ENCODE measurements at regions not wholly inside any gene's neighbourhood (a gene's known extent, or its start where the extent isn't known, plus 50 kb on each side); places are given as distances from the start of the nearest gene placed in this dataset.
"Not testable (repeated sequence)": the region's sequence is repeated elsewhere in the genome, so short reads cannot be mapped to it uniquely, and the experiment has no call there.

GRCh38 chr6:86148586-86148985 is 505.9 kb upstream of the SYNCRIP start:
- H3K36me3 Mint-ChIP-seq = no peaks in the 10 kb centered on the region
- DNase-seq (ENCODE audit: low spot score in 2 of 2) = no peak
- H3K27ac Mint-ChIP-seq = no peak overlapping the region
- H3K9me3 Mint-ChIP-seq = peaks cover 0 to 3% of the 10 kb centered on the region in 2 donors
- no peak for ATAC-seq

GRCh38 chr6:86147859-86148258 is 505.2 kb upstream of the SYNCRIP start:
- peaks cover 0 to 3% of the 10 kb centered on the region in 2 donors for H3K9me3 Mint-ChIP-seq
- DNase-seq (ENCODE audit: low spot score in 2 of 2) (no peak), ATAC-seq (no peak)
- no peak overlapping the region for H3K27ac Mint-ChIP-seq
- H3K36me3 Mint-ChIP-seq = no peaks in the 10 kb centered on the region

- DNase-seq (ENCODE audit: low spot score in 2 of 2) (no peak), ATAC-seq (no peak)
Observed at GRCh38 chr6:86147311-86147710, 504.6 kb upstream of the SYNCRIP start.

GRCh38 chr6:86146751-86147150 is 504.1 kb upstream of the SYNCRIP start:
- not testable (repeated sequence) for H3K27ac Mint-ChIP-seq; H3K36me3 Mint-ChIP-seq; ATAC-seq; H3K9me3 Mint-ChIP-seq; DNase-seq (ENCODE audit: low spot score in 2 of 2)

More at GRCh38 chr6:86147311-86147710, 504.6 kb upstream of the SYNCRIP start:
- peaks cover 0 to 3% of the 10 kb centered on the region in 2 donors for H3K9me3 Mint-ChIP-seq
- H3K27ac Mint-ChIP-seq = no peak overlapping the region
- H3K36me3 Mint-ChIP-seq = no peaks in the 10 kb centered on the region

- no peak overlapping the region for H3K27ac Mint-ChIP-seq
- no peak for ATAC-seq
- H3K9me3 Mint-ChIP-seq = peaks cover 9% of the 10 kb centered on the region in 2 donors
- no peak for DNase-seq (ENCODE audit: low spot score in 2 of 2)
- H3K36me3 Mint-ChIP-seq = no peaks in the 10 kb centered on the region
Observed at GRCh38 chr6:86142326-86142725, 499.6 kb upstream of the SYNCRIP start.

- H3K36me3 Mint-ChIP-seq = no peaks in the 10 kb centered on the region
- ATAC-seq (no peak), DNase-seq (ENCODE audit: low spot score in 2 of 2) (no peak)
- H3K27ac Mint-ChIP-seq = no peak overlapping the region
- H3K9me3 Mint-ChIP-seq = peaks cover 21 to 34% of the 10 kb centered on the region in 2 donors
Observed at GRCh38 chr6:86128130-86128814, 485.6 kb upstream of the SYNCRIP start.

GRCh38 chr6:86122086-86122485 is 479.4 kb upstream of the SYNCRIP start:
- DNase-seq (ENCODE audit: low spot score in 2 of 2) (no peak), ATAC-seq (no peak)
- H3K36me3 Mint-ChIP-seq = no peaks in the 10 kb centered on the region
- peaks cover 3 to 7% of the 10 kb centered on the region in 2 donors for H3K9me3 Mint-ChIP-seq
- H3K27ac Mint-ChIP-seq = no peak overlapping the region

GRCh38 chr6:86118271-86118670 is 475.6 kb upstream of the SYNCRIP start:
- Mint-ChIP-seq H3K36me3 (no peaks in the 10 kb centered on the region), H3K9me3 (peaks cover 9 to 23% of the 10 kb centered on the region in 2 donors)
- ATAC-seq = no peak

GRCh38 chr6:86107985-86108384 is 465.3 kb upstream of the SYNCRIP start:
- ATAC-seq = no peak
- no peak for DNase-seq (ENCODE audit: low spot score in 2 of 2)
- peaks cover 0 to 15% of the 10 kb centered on the region in 2 donors for H3K9me3 Mint-ChIP-seq
- H3K27ac Mint-ChIP-seq = no peak overlapping the region
- H3K36me3 Mint-ChIP-seq = peaks cover 0 to 5% of the 10 kb centered on the region in 2 donors

More at GRCh38 chr6:86118271-86118670, 475.6 kb upstream of the SYNCRIP start:
- DNase-seq (ENCODE audit: low spot score in 2 of 2) = no peak
- no peak overlapping the region for H3K27ac Mint-ChIP-seq

GRCh38 chr6:86087954-86088353 is 445.3 kb upstream of the SYNCRIP start:
- Mint-ChIP-seq H3K9me3 (peaks cover 17 to 28% of the 10 kb centered on the region in 2 donors), H3K27ac (no peak overlapping the region), H3K36me3 (peaks cover 0 to 9% of the 10 kb centered on the region in 2 donors)
- DNase-seq (ENCODE audit: low spot score in 2 of 2) (no peak), ATAC-seq (no peak)

GRCh38 chr6:86079938-86080337 is 437.3 kb upstream of the SYNCRIP start:
- ATAC-seq (no peak), DNase-seq (ENCODE audit: low spot score in 2 of 2) (no peak)
- Mint-ChIP-seq H3K27ac (no peak overlapping the region), H3K9me3 (peaks cover 4 to 9% of the 10 kb centered on the region in 2 donors), H3K36me3 (no peaks in the 10 kb centered on the region)

GRCh38 chr6:86070151-86070550 is 427.5 kb upstream of the SYNCRIP start:
- Mint-ChIP-seq H3K36me3 (no peaks in the 10 kb centered on the region), H3K9me3 (peaks cover 10 to 14% of the 10 kb centered on the region in 2 donors), H3K27ac (no peak overlapping the region)
- ATAC-seq = no peak
- DNase-seq (ENCODE audit: low spot score in 2 of 2) = no peak

- ATAC-seq; H3K36me3 Mint-ChIP-seq; DNase-seq (ENCODE audit: low spot score in 2 of 2); H3K27ac Mint-ChIP-seq: not testable (repeated sequence)
- peaks cover 24 to 28% of the 10 kb centered on the region in 2 donors for H3K9me3 Mint-ChIP-seq
Observed at GRCh38 chr6:86065002-86065401, 422.3 kb upstream of the SYNCRIP start.

- H3K27ac Mint-ChIP-seq; H3K36me3 Mint-ChIP-seq; DNase-seq (ENCODE audit: low spot score in 2 of 2); ATAC-seq: not testable (repeated sequence)
- H3K9me3 Mint-ChIP-seq = peaks cover 9 to 20% of the 10 kb centered on the region in 2 donors
Observed at GRCh38 chr6:86057293-86057980, 414.8 kb upstream of the SYNCRIP start.

- DNase-seq (ENCODE audit: low spot score in 2 of 2) (no peak), ATAC-seq (no peak)
- Mint-ChIP-seq H3K9me3 (peaks cover 18 to 25% of the 10 kb centered on the region in 2 donors), H3K36me3 (no peaks in the 10 kb centered on the region), H3K27ac (no peak overlapping the region)
Observed at GRCh38 chr6:86045038-86045437, 402.4 kb upstream of the SYNCRIP start.

GRCh38 chr6:86042214-86042613 is 399.5 kb upstream of the SYNCRIP start:
- no peak for DNase-seq (ENCODE audit: low spot score in 2 of 2)
- Mint-ChIP-seq H3K27ac (no peak overlapping the region), H3K36me3 (no peaks in the 10 kb centered on the region), H3K9me3 (peaks cover 22% of the 10 kb centered on the region in 2 donors)
- no peak for ATAC-seq

GRCh38 chr6:86031713-86032112 is 389.0 kb upstream of the SYNCRIP start:
- Mint-ChIP-seq H3K9me3 (peaks cover 0 to 10% of the 10 kb centered on the region in 2 donors), H3K36me3 (no peaks in the 10 kb centered on the region), H3K27ac (no peak overlapping the region)
- no peak for DNase-seq (ENCODE audit: low spot score in 2 of 2)
- no peak for ATAC-seq

- H3K27ac Mint-ChIP-seq = no peak overlapping the region
- no peaks in the 10 kb centered on the region for H3K36me3 Mint-ChIP-seq
- ATAC-seq = no peak
- DNase-seq (ENCODE audit: low spot score in 2 of 2) = no peak
- peaks cover 0 to 10% of the 10 kb centered on the region in 2 donors for H3K9me3 Mint-ChIP-seq
Observed at GRCh38 chr6:86030875-86031274, 388.2 kb upstream of the SYNCRIP start.

Measured in activated naive CD4-positive, alpha-beta T cell treated with anti-CD3 and anti-CD28 coated beads, Interleukin-2, amount 50 U/mL, for 72 hours (primary cell).